GM18909 (cell line): ENCODE measurements at regions not wholly inside any gene's neighbourhood (a gene's known extent, or its start where the extent isn't known, plus 50 kb on each side); places are given as distances from the start of the nearest gene placed in this dataset.
"Not testable (repeated sequence)": the region's sequence is repeated elsewhere in the genome, so short reads cannot be mapped to it uniquely, and the experiment has no call there.

Experiments used
- ATAC-seq: cut with Tn5 transposase; IDR thresholded peaks from one replicate; pipeline ENCODE4 v1.9.1; 2021; ENCODE audit warnings: mild to moderate bottlenecking; ENCODE audit not compliant: unreplicated experiment, poor library complexity

GRCh38 chr6:14383393-14384174 is 266.0 kb downstream of the CD83 start:
- no peak for ATAC-seq

DNA sequence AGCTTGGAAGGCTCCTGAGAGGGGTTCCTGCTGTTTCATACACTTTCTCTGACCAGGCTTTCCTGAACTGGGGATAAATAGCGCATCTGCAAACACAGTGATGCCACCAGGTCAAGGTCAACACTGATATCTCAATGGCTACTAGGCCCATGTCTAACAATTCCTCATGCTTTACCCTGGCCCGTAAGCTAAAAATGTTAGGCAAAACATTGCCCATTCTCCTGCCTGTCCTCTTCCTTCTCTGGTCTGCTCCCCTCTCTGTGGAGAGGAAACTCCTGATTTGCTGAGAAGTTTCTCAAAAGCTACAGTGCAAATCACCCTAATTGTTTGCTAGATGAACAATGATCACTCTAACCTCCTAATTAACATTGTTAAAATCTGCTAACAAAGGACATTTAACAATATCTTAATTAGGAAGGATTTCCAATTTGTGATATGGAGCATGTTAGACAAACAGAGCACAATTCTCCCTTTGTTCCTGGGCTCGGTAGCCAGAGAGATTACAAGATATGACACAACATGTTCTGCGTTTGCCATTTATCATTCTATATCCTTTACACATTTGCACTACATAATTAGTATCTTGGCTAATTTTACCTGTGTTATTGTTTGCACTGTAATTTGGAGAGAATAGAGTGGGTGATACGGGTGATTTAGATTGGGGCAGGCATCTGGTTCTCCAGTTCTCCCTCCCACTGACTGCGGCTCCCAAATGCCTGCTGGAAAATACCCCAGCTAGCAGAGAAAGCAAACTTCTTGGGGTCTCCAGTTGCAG is 266.8 kb downstream of the CD83 start:
- no peak for ATAC-seq

GRCh38 chr6:14386263-14386662 is 268.7 kb downstream of the CD83 start:
- ATAC-seq = no peak

GRCh38 chr6:14386668-14387067 is 269.1 kb downstream of the CD83 start:
- ATAC-seq = no peak

DNA sequence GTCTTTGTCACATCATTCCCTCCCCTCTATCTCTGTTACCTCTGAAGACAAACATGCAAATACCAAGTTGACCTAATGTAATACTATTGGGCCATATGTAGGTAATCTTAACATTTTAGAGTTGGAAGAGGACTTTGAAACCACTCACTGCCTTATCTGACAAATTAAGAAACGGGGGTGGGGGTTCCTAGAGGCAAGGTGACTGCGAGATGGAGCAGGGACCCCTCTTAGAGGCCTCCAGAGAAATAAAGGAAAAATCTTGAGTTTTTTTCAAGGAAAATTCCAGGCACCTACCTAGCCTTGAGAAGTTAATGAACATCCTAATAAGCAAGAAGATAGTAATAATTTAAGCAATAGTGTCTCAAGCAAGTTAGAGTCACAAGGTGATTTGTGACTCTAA is 270.8 kb downstream of the CD83 start:
- ATAC-seq = no peak

DNA sequence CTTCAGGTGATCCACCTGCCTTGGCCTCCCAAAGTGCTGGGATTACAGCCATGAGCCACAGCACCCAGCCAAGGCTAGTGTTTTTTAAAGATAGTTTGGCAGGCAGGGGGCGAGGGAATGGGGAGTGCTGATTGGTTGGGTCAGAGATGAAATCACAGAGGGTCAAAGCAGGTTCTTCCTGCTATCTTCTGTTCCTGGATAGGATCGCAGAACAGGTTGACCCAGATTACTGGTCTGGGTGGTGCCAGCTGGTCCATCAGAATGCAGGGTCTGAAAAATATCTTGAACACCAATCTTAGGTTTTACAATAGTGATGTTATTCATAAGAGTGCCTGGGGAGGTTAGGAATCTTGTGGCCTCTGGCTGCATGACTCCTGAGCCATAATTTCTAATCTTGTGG is 272.2 kb downstream of the CD83 start:
- ATAC-seq = not testable (repeated sequence)

- no peak for ATAC-seq
Observed at GRCh38 chr6:14390805-14391204, 273.2 kb downstream of the CD83 start.

DNA sequence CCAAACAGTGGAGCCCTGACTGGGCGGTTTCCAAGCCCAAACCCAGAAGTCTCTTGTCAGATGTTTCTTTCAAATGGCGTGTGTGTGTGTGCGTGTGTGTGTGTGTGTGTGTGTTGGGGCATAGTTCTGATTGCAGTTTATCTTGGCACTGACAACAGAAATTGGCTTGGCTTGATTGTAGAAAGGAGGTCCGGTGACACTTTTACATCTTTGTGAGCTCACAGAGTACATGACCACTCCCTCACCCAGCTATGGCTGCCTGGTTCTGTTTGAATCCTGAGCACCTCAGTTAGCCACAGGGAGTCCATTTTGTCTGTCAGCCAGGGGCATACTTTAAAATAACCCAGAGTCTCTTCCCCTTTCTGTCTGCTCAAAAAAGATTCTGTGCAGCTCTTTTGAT is 276.3 kb downstream of the CD83 start:
- no peak for ATAC-seq

DNA sequence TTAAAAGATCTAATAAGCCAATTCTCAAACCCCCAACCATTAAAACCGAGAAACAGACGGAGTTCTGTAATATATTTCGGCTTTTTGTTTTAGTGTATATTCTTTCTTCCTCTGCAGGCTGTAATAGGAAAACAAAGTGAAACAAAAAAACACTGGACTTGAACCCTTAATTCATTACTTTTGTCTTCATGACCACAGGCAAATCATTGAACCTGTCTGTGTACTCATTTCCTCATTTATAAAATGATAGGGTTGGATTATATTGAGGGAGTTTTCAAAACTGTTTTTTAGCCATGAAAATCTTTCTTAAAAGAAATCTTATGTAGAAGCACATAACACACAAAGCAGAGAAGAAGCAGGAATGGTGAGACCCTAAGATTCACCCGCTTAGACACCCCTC is 278.8 kb downstream of the CD83 start:
- ATAC-seq = no peak

- ATAC-seq = no peak
Observed at GRCh38 chr6:14396826-14397517, 279.4 kb downstream of the CD83 start.

- no peak for ATAC-seq
Observed at GRCh38 chr6:14397518-14397901, 279.9 kb downstream of the CD83 start.

- no peak for ATAC-seq
Observed at GRCh38 chr6:14398953-14399352, 281.4 kb downstream of the CD83 start.

- no peak for ATAC-seq
Observed at GRCh38 chr6:14399635-14400034, 282.1 kb downstream of the CD83 start.

DNA sequence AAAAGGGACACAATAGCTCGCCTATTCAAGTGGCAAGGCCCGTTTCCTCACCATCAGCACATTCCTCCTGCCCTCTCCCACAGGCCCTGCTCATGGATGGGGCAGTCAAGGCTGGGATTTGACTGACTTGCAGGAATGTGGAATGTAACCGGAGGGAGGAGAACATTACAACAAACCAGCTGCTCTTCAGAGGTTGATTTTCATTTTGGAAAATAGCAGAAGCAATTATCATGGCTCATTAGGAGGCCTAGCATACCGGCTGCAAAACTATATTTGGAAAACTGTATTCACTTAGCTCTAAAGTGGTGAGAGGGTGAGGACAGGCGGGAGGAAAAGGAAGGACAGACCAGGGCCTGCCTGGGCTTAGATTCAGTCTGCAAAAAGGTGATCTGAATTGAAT is 283.7 kb downstream of the CD83 start:
- ATAC-seq = no peak

GRCh38 chr6:14406614-14407331 is 289.2 kb downstream of the CD83 start:
- no peak for ATAC-seq

DNA sequence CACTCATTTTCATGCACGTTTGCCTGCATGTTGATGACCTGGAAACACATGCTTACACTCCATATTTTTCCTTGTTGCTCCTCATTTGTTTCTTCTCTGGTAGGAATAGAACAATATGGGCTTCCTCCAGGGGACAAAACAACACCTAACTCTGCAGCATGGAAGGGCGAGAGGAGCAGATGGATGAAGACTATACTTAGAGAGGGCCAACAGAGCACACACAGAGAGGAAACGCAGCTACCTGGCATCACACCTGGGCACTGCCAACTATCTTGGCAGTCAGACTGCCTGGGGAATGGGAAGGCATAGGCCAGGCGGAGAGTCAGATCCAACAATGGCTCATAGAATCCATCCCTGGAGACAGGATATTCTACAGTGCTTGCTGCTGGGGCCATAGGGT is 290.9 kb downstream of the CD83 start:
- ATAC-seq = no peak

GRCh38 chr6:14412026-14412425 is 294.5 kb downstream of the CD83 start:
- ATAC-seq = no peak

GRCh38 chr6:14415452-14415851 is 297.9 kb downstream of the CD83 start:
- no peak for ATAC-seq

DNA sequence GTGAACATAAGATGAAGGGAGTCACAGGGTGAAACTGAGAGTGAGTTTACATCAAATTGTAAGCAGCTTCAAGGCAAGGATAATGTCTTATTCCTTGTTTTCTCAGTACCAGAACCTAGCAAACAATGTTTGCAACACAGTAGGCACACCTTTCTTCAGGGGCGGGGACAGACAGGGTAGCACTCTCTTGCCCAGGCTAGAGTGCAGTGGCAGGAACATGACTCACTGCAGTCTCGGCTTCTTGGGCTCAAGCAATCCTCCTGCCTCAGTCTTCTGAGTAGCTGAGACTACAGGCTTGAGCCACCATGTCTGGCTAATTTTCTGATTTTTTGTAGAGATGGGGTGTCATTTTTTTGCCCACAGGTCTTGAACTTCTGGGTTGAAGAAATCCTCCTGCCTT is 299.8 kb downstream of the CD83 start:
- ATAC-seq = no peak

DNA sequence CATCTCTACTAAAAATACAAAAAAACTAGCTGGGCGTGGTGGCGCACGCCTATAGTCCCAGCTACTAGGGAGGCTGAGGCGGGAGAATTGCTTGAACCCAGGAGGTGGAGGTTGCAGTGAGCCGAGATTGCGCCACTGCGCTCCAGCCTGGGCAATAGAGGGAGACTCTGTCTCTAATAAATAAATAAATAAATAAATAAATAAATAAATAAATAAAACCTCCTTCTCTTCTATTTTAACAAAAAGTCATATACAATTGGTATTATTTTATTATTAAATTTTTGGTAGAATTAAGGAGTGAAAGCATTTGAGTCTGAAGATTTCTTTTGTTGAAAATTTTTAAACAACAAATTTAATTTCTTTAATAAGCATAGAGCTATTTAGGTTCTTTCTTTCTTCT is 301.7 kb downstream of the CD83 start:
- not testable (repeated sequence) for ATAC-seq

- ATAC-seq = no peak
Observed at GRCh38 chr6:14422061-14422460, 304.5 kb downstream of the CD83 start.
